IMR-90 (cell line): ENCODE measurements at regions not wholly inside any gene's neighbourhood (a gene's known extent, or its start where the extent isn't known, plus 50 kb on each side); places are given as distances from the start of the nearest gene placed in this dataset.
"Not testable (repeated sequence)": the region's sequence is repeated elsewhere in the genome, so short reads cannot be mapped to it uniquely, and the experiment has no call there.

ENCODE experiments used
- ATAC-seq: fragments of 200-7000 bp; cut with Tn5 transposase; 2 replicates; pipeline ENCODE4 v1.9.1; 2020; ENCODE audit warnings: low read depth, mild to moderate bottlenecking, moderate library complexity
- BruUV-seq: library from RNA; stranded (reverse); fragments of 400-500 nt; replicated peaks from 2 replicates; lab custom pipeline; 2021; lab: Mats Ljungman, UMichigan
- CTCF ChIA-PET: fragments of 300-600 bp; formaldehyde crosslinking; extraction: SDS; loops from one replicate; lab custom pipeline; 2021; ENCODE audit warnings: antibody characterized with exemption; lab: Yijun Ruan, JAX
- POLR2A ChIA-PET: fragments of 300-600 bp; sonication (Branson Sonifier 250); formaldehyde crosslinking; loops from one replicate; lab custom pipeline; 2022; ENCODE audit warnings: antibody characterized with exemption; ENCODE audit not compliant: unreplicated experiment; lab: Charles Lee
- DNase-seq: peaks from one replicate; pipeline ENCODE4 v3.0.0; 2013
- H2AFZ ChIP-seq: replicated peaks from 2 replicates; pipeline ENCODE3; 2013; ENCODE audit warnings: low read length, mild to moderate bottlenecking; ENCODE audit not compliant: poor library complexity
- H2AK5ac ChIP-seq: 2 replicates; pipeline ENCODE4 v1.6.1; 2013; ENCODE audit warnings: low read depth, low read length, inconsistent platforms
- H2AK9ac ChIP-seq: replicated peaks from 2 replicates; pipeline ENCODE3; 2013; ENCODE audit warnings: mild to moderate bottlenecking, low read depth, low read length, moderate library complexity; ENCODE audit not compliant: poor library complexity
- H2BK120ac ChIP-seq: 2 replicates; pipeline ENCODE4 v1.6.1; 2013; ENCODE audit warnings: low read depth, low read length, inconsistent platforms
- H2BK15ac ChIP-seq: 3 replicates; pipeline ENCODE4 v1.6.1; 2013; ENCODE audit warnings: low read depth, low read length, inconsistent platforms
- H2BK20ac ChIP-seq: 2 replicates; pipeline ENCODE4 v1.6.1; 2013; ENCODE audit warnings: low read depth, mild to moderate bottlenecking, inconsistent platforms, low read length, moderate library complexity
- H2BK5ac ChIP-seq: 2 replicates; pipeline ENCODE4 v1.6.1; 2013; ENCODE audit warnings: mild to moderate bottlenecking, low read depth, low read length, inconsistent platforms; ENCODE audit not compliant: poor library complexity, severe bottlenecking
- H3K14ac ChIP-seq: replicated peaks from 2 replicates; pipeline ENCODE4 v1.6.1; 2013; ENCODE audit warnings: low read depth, low read length, inconsistent platforms
- H3K18ac ChIP-seq: 2 replicates; pipeline ENCODE4 v1.6.1; 2013; ENCODE audit warnings: low read depth, low read length, control low read depth
- H3K23ac ChIP-seq: 2 replicates; pipeline ENCODE4 v1.6.1; 2013; ENCODE audit warnings: low read depth, low read length, inconsistent platforms
- H3K27ac ChIP-seq: 2 replicates; pipeline ENCODE4 v1.5.1; 2013; ENCODE audit warnings: mild to moderate bottlenecking, control low read depth, low read length; ENCODE audit not compliant: insufficient read depth
- H3K27me3 ChIP-seq: 2 replicates; pipeline ENCODE4 v1.6.1; 2013; ENCODE audit warnings: low read length; ENCODE audit not compliant: control insufficient read depth, insufficient read depth
- H3K36me3 ChIP-seq: 2 replicates; pipeline ENCODE4 v1.6.1; 2013; ENCODE audit warnings: low read length, mixed read lengths; ENCODE audit not compliant: control insufficient read depth, insufficient read depth
- H3K4ac ChIP-seq: 2 replicates; pipeline ENCODE4 v1.6.1; 2013; ENCODE audit warnings: low read depth, low read length, inconsistent platforms
- H3K4me1 ChIP-seq: 2 replicates; pipeline ENCODE4 v1.6.1; 2013; ENCODE audit warnings: low read length, mixed read lengths; ENCODE audit not compliant: control insufficient read depth, insufficient read depth
- H3K4me2 ChIP-seq: 2 replicates; pipeline ENCODE4 v1.6.1; 2013; ENCODE audit warnings: low read depth, mild to moderate bottlenecking, control low read depth, low read length, moderate library complexity
- H3K4me3 ChIP-seq: 2 replicates; pipeline ENCODE4 v1.5.1; 2013; ENCODE audit warnings: low read depth, mild to moderate bottlenecking, control low read depth, low read length, moderate library complexity; ENCODE audit not compliant: insufficient read depth
- H3K56ac ChIP-seq: 2 replicates; pipeline ENCODE4 v1.6.1; 2013; ENCODE audit warnings: low read length, inconsistent platforms; ENCODE audit not compliant: insufficient read depth; ENCODE audit errors: extremely low read depth
- H3K79me1 ChIP-seq, 2 experiments: 2 replicates each; pipeline ENCODE4 v1.6.1; 2013; ENCODE audit warnings: low read length in 2 of 2, inconsistent platforms in 1 of 2, low read depth in 1 of 2
- H3K9ac ChIP-seq: 2 replicates; pipeline ENCODE4 v1.6.1; 2013; ENCODE audit warnings: low read depth, low read length, control low read depth
- H3K9me1 ChIP-seq: 2 replicates; pipeline ENCODE4 v1.6.1; 2013; ENCODE audit warnings: low read length, inconsistent platforms; ENCODE audit not compliant: insufficient read depth
- H3K9me3 ChIP-seq: 2 replicates; pipeline ENCODE4 v1.6.1; 2013; ENCODE audit warnings: low read length; ENCODE audit not compliant: control insufficient read depth, insufficient read depth
- H4K20me1 ChIP-seq: 2 replicates; pipeline ENCODE4 v1.6.1; 2013; ENCODE audit warnings: low read length, inconsistent platforms; ENCODE audit not compliant: insufficient read depth
- H4K5ac ChIP-seq: 2 replicates; pipeline ENCODE4 v1.6.1; 2013; ENCODE audit warnings: mild to moderate bottlenecking, low read depth, low read length, control low read depth
- H4K8ac ChIP-seq, 2 experiments: 2 replicates each; pipeline ENCODE4 v1.6.1; 2013; ENCODE audit warnings: low read depth in 2 of 2, low read length in 2 of 2, control low read depth in 1 of 2, inconsistent platforms in 1 of 2
- H4K91ac ChIP-seq: 2 replicates; pipeline ENCODE4 v1.6.1; 2013; ENCODE audit warnings: low read depth, low read length, inconsistent platforms; ENCODE audit not compliant: insufficient read depth
- WGBS, 2 experiments: methylation state at CpG; one replicate each; pipeline versions ENCODE4 v1.1.5 to v1.1.7; 2013; ENCODE audit warnings: missing lambda C conversion rate in 2 of 2; ENCODE audit not compliant: insufficient read length in 1 of 2; ENCODE audit errors: extremely low coverage in 2 of 2; 5-methylcytosine and 5-hydroxymethylcytosine counted together
- dilution Hi-C: fragments of 300-500 bp; cut with HindIII; formaldehyde crosslinking; loops from one replicate; pipeline ENCODE4 v1.14.3; 2018; ENCODE audit warnings: low sequenced_read_pairs; ENCODE audit not compliant: unreplicated experiment
- in situ Hi-C: fragments of 300-500 bp; cut with MboI; formaldehyde crosslinking; loops from 3 replicates; pipeline ENCODE4 v1.14.3; 2019; ENCODE audit warnings: low sequenced_read_pairs, inconsistent platforms, mixed read lengths
- intact Hi-C: fragments of 100-400 bp; cut with micrococcal nuclease; formaldehyde crosslinking; loops from 2 replicates; pipeline ENCODE4 v1.10.0; 2022

- intact Hi-C loops, H3K79me1 ChIP-seq, H2AFZ ChIP-seq, H3K4me3 ChIP-seq, dilution Hi-C loops, H2BK5ac ChIP-seq, H3K14ac ChIP-seq, H4K5ac ChIP-seq, H2AK9ac ChIP-seq, H2BK15ac ChIP-seq, H3K4me2 ChIP-seq, CTCF ChIA-PET, H3K4ac ChIP-seq, H2BK20ac ChIP-seq, H3K4me1 ChIP-seq, H4K20me1 ChIP-seq, H3K23ac ChIP-seq, H2AK5ac ChIP-seq, H3K9me3 ChIP-seq, DNase-seq, H3K36me3 ChIP-seq, H3K27me3 ChIP-seq, H3K18ac ChIP-seq, H3K9me1 ChIP-seq, H4K91ac ChIP-seq, H2BK120ac ChIP-seq, ATAC-seq, POLR2A ChIA-PET, BruUV-seq, H3K9ac ChIP-seq, H4K8ac ChIP-seq, H3K27ac ChIP-seq, in situ Hi-C loops, H3K56ac ChIP-seq: not testable (repeated sequence)
- no CpG with 5 or more reads among the region's 2 CpGs for WGBS, 2 experiments
Measured at GRCh38 chr2:132363352-132363751, 53.3 kb upstream of the GPR39 start.

GRCh38 chr2:132365963-132366362, 50.6 kb upstream of the GPR39 start:
- ATAC-seq: not testable (repeated sequence)

More at GRCh38 chr2:132365963-132366362, 50.6 kb upstream of the GPR39 start:
- H4K5ac ChIP-seq, DNase-seq, H3K56ac ChIP-seq, H4K91ac ChIP-seq, H3K4me2 ChIP-seq, H3K14ac ChIP-seq, H2BK5ac ChIP-seq, intact Hi-C loops, CTCF ChIA-PET, H3K9ac ChIP-seq, H3K36me3 ChIP-seq, H2BK120ac ChIP-seq, H3K4me1 ChIP-seq, H3K27ac ChIP-seq, H3K18ac ChIP-seq, POLR2A ChIA-PET, H3K23ac ChIP-seq, H3K4ac ChIP-seq, H4K20me1 ChIP-seq, BruUV-seq, in situ Hi-C loops, H3K27me3 ChIP-seq, dilution Hi-C loops, H3K4me3 ChIP-seq, H4K8ac ChIP-seq, H3K79me1 ChIP-seq, H2AK9ac ChIP-seq, H2BK15ac ChIP-seq, H2BK20ac ChIP-seq, H2AFZ ChIP-seq, H2AK5ac ChIP-seq, H3K9me1 ChIP-seq, H3K9me3 ChIP-seq: not testable (repeated sequence)
- WGBS, 2 experiments: no CpG with 5 or more reads among the region's 3 CpGs
